Activated CD8-positive, alpha-beta memory T cell treated with anti-CD3 and anti-CD28 coated beads, Interleukin-2, amount 50 U/mL, for 48 hours (primary cell): ENCODE measurements at regions not wholly inside any gene's neighbourhood (a gene's known extent, or its start where the extent isn't known, plus 50 kb on each side); places are given as distances from the start of the nearest gene placed in this dataset.

Experiments
- DNase-seq: peaks from one replicate; pipeline ENCODE4 v3.0.0-alpha.2; 2020

- DNase-seq: no peak
Observed at GRCh38 chr3:146827836-146828235, 222.7 kb upstream of the PLSCR5 start.

GRCh38 chr3:146823622-146824021 is 218.5 kb upstream of the PLSCR5 start:
- no peak for DNase-seq

- no peak for DNase-seq
Observed at GRCh38 chr3:146818866-146819265, 213.7 kb upstream of the PLSCR5 start.

GRCh38 chr3:146818301-146818700 is 213.2 kb upstream of the PLSCR5 start:
- DNase-seq: no peak

GRCh38 chr3:146817704-146818103 is 212.6 kb upstream of the PLSCR5 start:
- DNase-seq: no peak

- DNase-seq: no peak
Observed at GRCh38 chr3:146814601-146815315, 209.6 kb upstream of the PLSCR5 start.

GRCh38 chr3:146813496-146813895 is 208.3 kb upstream of the PLSCR5 start:
- no peak for DNase-seq

- DNase-seq: no peak
Observed at GRCh38 chr3:146803745-146804144, 198.6 kb upstream of the PLSCR5 start.

GRCh38 chr3:146801492-146801891 is 196.3 kb upstream of the PLSCR5 start:
- DNase-seq: no peak

GRCh38 chr3:146800484-146800883 is 195.3 kb upstream of the PLSCR5 start:
- DNase-seq: no peak

- no peak for DNase-seq
Observed at GRCh38 chr3:146796078-146796477, 190.9 kb upstream of the PLSCR5 start.

- DNase-seq: no peak
Observed at GRCh38 chr3:146783446-146783845, 178.3 kb upstream of the PLSCR5 start.

- no peak for DNase-seq
Observed at GRCh38 chr3:146781606-146782005, 176.5 kb upstream of the PLSCR5 start.

GRCh38 chr3:146781059-146781458 is 175.9 kb upstream of the PLSCR5 start:
- DNase-seq: no peak

GRCh38 chr3:146780251-146780650 is 175.1 kb upstream of the PLSCR5 start:
- DNase-seq: no peak

- DNase-seq: no peak
Observed at GRCh38 chr3:146777941-146778340, 172.8 kb upstream of the PLSCR5 start.

- DNase-seq: no peak
Observed at GRCh38 chr3:146772211-146772743, 167.1 kb upstream of the PLSCR5 start.

- no peak for DNase-seq
Observed at GRCh38 chr3:146770881-146771280, 165.7 kb upstream of the PLSCR5 start.

- DNase-seq: no peak
Observed at GRCh38 chr3:146770301-146770700, 165.2 kb upstream of the PLSCR5 start.

GRCh38 chr3:146757759-146758158 is 152.6 kb upstream of the PLSCR5 start:
- DNase-seq: no peak

- no peak for DNase-seq
Observed at GRCh38 chr3:146750196-146750595, 145.1 kb upstream of the PLSCR5 start.

- no peak for DNase-seq
Observed at GRCh38 chr3:146747928-146748327, 142.8 kb upstream of the PLSCR5 start.

GRCh38 chr3:146747051-146747450 is 141.9 kb upstream of the PLSCR5 start:
- no peak for DNase-seq

GRCh38 chr3:146746190-146746589 is 141.0 kb upstream of the PLSCR5 start:
- no peak for DNase-seq

- no peak for DNase-seq
Observed at GRCh38 chr3:146739203-146739671, 134.1 kb upstream of the PLSCR5 start.
